ENCODE measurements at regions not wholly inside any gene's neighbourhood (a gene's known extent, or its start where the extent isn't known, plus 50 kb on each side); places are given as distances from the start of the nearest gene placed in this dataset.

- H3K4me3 Mint-ChIP-seq = no peak overlapping the region
- H3K27me3 ChIP-seq (ENCODE audit: control insufficient read depth in 2 of 2, insufficient read depth in 2 of 2, low read length in 2 of 2) = no peaks in the 10 kb centered on the region
- no peak overlapping the region for H3K9ac ChIP-seq (ENCODE audit: insufficient read depth, low read length, poor library complexity, severe bottlenecking)
- no peaks in the 10 kb centered on the region for H4K20me1 ChIP-seq (ENCODE audit: insufficient read depth, low read length)
- H3K9me3 Mint-ChIP-seq = peaks cover 2 to 6% (median 4%) of the 10 kb centered on the region in 7 donors
- H2AFZ ChIP-seq (ENCODE audit: insufficient read depth, low read depth, low read length, poor library complexity, severe bottlenecking) = no peak overlapping the region
- H3K79me2 ChIP-seq (ENCODE audit: insufficient read depth, low read length) = no peaks in the 10 kb centered on the region
- no peak overlapping the region for H3K27ac ChIP-seq (ENCODE audit: low read depth in 1 of 2, low read length in 2 of 2)
- 59% methylated on average over 2 of the region's 2 CpGs for WGBS (ENCODE audit: insufficient coverage)
- H3K4me3 ChIP-seq (replicated peaks in 1 of 3; ENCODE audit: low read depth in 2 of 3, low read length in 3 of 3) = no peak overlapping the region
- no peaks in the 10 kb centered on the region for H3K4me1 Mint-ChIP-seq
- H3K4me2 ChIP-seq (replicated peaks; ENCODE audit: extremely low read depth, low read length, poor library complexity, severe bottlenecking) = no peak overlapping the region
- peaks cover 5 to 12% of the 10 kb centered on the region in 2 donors for H3K9me3 ChIP-seq (replicated peaks in 1 of 2; ENCODE audit: control insufficient read depth in 1 of 2, insufficient read depth in 1 of 2, low read length in 2 of 2)
- no peaks in the 10 kb centered on the region for H3K4me1 ChIP-seq (ENCODE audit: control insufficient read depth in 1 of 2, insufficient read depth in 2 of 2, low read length in 2 of 2)
- no peak for TF ChIP-seq CTCF (IDR thresholded peaks at IDR 0.05)
- intact Hi-C loops (cut with micrococcal nuclease) = no loop called here
- no peaks in the 10 kb centered on the region for H3K27me3 Mint-ChIP-seq (ENCODE audit: low read depth in 3 of 3)
- H3K27ac Mint-ChIP-seq = no peak overlapping the region
- H3K36me3 ChIP-seq (replicated peaks in 1 of 2; ENCODE audit: control insufficient read depth in 1 of 2, insufficient read depth in 2 of 2, low read length in 2 of 2) = no peaks in the 10 kb centered on the region
- DNase-seq = no peak
- no peaks in the 10 kb centered on the region for H3K36me3 Mint-ChIP-seq
Measured at GRCh38 chr11:106276859-106277436, 199.5 kb downstream of the AASDHPPT start.

DNA sequence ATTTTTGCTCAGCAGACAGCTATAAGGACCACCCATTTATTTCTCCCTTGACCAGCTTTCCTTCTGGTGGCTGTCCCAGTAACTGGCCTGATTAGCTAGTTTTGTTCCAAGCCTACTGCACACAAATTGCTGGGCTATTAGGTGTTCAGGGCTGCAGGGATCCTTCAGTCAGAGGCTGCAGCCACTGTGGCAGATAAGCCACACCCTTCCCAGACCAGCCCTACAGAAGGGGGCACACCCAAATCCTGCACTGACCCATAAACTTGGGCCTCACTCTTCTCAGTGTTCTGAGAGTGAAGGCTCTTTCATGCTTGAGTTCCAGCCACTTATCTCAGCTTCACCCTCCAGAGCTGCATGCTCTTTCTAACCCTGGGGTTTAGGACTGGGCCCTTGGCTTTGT lies 200.0 kb downstream of the AASDHPPT start:
- DNase-seq = no peak
- no peaks in the 10 kb centered on the region for H3K36me3 Mint-ChIP-seq
- Histone ChIP-seq H3K4me1 (ENCODE audit: control insufficient read depth in 1 of 2, insufficient read depth in 2 of 2, low read length in 2 of 2) (no peaks in the 10 kb centered on the region), H4K20me1 (ENCODE audit: insufficient read depth, low read length) (no peaks in the 10 kb centered on the region), H3K4me2 (replicated peaks; ENCODE audit: extremely low read depth, low read length, poor library complexity, severe bottlenecking) (no peak overlapping the region), H3K9me3 (replicated peaks in 1 of 2; ENCODE audit: control insufficient read depth in 1 of 2, insufficient read depth in 1 of 2, low read length in 2 of 2) (peaks cover 5 to 12% of the 10 kb centered on the region in 2 donors), H3K79me2 (ENCODE audit: insufficient read depth, low read length) (no peaks in the 10 kb centered on the region), H3K4me3 (replicated peaks in 1 of 3; ENCODE audit: low read depth in 2 of 3, low read length in 3 of 3) (no peak overlapping the region), H3K27me3 (ENCODE audit: control insufficient read depth in 2 of 2, insufficient read depth in 2 of 2, low read length in 2 of 2) (no peaks in the 10 kb centered on the region), H2AFZ (ENCODE audit: insufficient read depth, low read depth, low read length, poor library complexity, severe bottlenecking) (no peak overlapping the region), H3K27ac (ENCODE audit: low read depth in 1 of 2, low read length in 2 of 2) (no peak overlapping the region), H3K36me3 (replicated peaks in 1 of 2; ENCODE audit: control insufficient read depth in 1 of 2, insufficient read depth in 2 of 2, low read length in 2 of 2) (no peaks in the 10 kb centered on the region), H3K9ac (ENCODE audit: insufficient read depth, low read length, poor library complexity, severe bottlenecking) (no peak overlapping the region)
- no peak overlapping the region for H3K27ac Mint-ChIP-seq
- no peak overlapping the region for H3K4me3 Mint-ChIP-seq
- H3K27me3 Mint-ChIP-seq (ENCODE audit: low read depth in 3 of 3) = no peaks in the 10 kb centered on the region
- no peaks in the 10 kb centered on the region for H3K4me1 Mint-ChIP-seq
- TF ChIP-seq CTCF (IDR thresholded peaks at IDR 0.05) = no peak
- intact Hi-C loops (cut with micrococcal nuclease) = no loop called here
- peaks cover 2 to 6% (median 4%) of the 10 kb centered on the region in 7 donors for H3K9me3 Mint-ChIP-seq
